M059J (cell line): ENCODE measurements at regions not wholly inside any gene's neighbourhood (a gene's known extent, or its start where the extent isn't known, plus 50 kb on each side); places are given as distances from the start of the nearest gene placed in this dataset.

Experiments used
- DNase-seq: peaks from one replicate; pipeline ENCODE4 v3.0.0-alpha.2; 2012; ENCODE audit warnings: low read depth

DNA sequence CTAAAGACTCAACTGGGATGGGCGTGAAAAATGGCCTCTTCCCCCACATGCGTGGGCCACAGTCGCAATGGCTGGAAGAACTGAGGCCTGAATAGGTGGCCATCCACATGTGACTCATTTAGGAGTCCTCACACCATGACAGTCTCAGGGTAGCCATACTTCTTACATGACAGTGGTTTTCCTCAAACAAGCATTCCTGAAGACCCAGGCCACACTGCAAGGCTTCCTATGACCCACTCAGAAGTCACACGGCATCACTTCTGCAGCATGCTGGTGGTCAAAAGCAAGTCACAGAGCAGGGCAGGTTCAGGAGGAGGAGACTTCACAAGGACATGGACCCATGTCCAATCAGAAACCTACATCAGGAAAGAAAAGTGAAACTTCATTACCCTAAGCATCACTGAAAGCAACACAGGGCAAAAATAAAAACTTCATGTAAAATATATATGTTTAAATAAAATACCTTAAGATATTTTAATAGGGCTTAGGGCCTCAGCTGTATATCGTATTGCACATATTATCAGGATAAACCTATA, 257.1 kb downstream of the OPA1 start:
- no peak for DNase-seq

DNA sequence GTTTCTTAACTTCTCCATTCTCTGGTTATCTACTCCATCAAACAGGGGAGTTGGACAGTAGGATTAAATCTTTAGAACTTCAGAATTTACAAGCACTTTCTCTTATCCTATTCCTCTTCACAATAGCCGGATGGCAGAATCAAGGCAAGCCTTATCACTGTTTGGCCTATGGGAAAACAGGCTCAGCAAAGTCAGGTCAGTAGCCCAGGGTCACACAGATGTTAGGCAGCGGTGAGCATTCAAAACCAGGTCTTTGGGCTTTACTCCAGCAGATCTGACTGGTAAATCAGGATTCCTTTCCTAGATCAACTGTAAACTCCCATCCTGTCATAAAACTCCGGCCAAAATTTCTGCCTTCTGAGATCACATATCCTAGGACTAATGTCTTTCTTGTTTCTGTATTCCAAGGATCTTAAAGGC, 258.4 kb downstream of the OPA1 start:
- DNase-seq: no peak

GRCh38 chr3:193851941-193852674, 259.1 kb downstream of the OPA1 start:
- no peak for DNase-seq

GRCh38 chr3:193852901-193853300, 259.9 kb downstream of the OPA1 start:
- no peak for DNase-seq

DNA sequence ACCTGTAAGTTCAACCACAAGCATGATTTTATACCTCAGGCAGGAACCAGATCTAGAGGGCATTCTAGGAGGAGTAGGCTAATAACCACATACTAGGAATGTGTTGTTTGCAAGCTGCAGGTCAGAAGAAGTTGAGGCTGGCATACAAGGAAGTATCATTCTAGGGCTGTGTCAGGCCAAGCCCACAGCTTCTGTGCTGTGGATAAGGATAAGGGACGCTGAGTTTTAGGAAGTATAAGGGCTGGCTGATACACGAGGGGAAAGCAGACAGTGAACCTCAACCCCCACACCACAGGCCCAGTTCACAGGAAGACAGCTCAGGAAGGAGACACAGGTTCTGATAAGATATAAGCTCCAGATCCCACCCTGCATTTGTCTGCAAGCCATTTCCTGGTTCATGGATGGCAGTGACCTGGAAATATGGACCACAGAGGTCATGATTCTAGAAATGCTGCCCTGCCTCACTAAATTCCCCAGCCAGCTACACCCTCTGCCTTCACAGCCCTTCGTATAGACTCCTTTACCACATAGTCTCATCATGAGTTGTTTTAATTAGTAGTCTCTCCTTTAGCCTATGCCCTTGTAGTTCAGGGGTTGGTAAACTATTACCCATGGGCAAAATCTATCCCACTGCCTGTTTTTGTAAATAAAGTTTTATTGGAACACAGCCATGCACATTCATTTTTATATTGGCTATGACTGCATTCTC, 260.7 kb downstream of the OPA1 start:
- no peak for DNase-seq

- DNase-seq: peak; percentile 86
Observed at GRCh38 chr3:193857996-193858395, 265.0 kb downstream of the OPA1 start.

DNA sequence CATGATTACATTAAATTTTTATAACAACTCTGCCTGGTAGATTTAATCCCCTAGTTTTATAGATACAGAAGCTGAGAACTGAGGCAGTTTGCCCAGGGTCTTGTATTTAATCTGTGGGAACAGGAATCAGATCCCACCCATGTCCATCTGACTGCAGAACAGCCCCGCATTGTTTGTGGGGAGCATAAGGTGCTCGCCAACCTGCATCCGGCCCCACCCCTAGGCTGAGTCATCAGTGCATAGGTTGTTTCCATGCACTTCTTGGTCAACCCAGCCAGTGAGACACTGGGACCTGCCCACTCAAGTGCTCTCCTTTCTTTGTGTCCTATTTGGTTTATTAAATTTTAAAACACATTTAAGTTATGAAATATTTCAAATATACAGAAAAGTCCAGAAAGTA, 266.2 kb downstream of the OPA1 start:
- no peak for DNase-seq

DNA sequence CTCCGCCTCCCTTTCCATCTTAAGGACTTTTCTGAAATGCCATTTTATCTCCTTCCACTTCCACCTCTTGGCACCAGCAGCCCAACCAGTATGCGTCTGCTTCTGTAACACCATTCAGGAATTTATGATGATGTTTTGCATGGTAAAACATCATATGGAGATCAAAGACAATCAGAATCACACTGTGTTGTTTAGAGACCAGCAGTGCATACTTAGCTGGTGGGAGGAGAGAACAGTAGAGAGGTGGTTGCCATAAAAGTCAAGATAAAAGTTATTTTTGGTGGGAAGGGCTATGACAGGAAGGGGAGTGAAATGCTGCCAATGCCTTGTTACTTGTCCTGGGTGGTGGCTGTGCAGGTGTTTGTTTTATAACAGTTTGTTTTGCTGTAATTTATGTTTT, 268.0 kb downstream of the OPA1 start:
- no peak for DNase-seq

DNA sequence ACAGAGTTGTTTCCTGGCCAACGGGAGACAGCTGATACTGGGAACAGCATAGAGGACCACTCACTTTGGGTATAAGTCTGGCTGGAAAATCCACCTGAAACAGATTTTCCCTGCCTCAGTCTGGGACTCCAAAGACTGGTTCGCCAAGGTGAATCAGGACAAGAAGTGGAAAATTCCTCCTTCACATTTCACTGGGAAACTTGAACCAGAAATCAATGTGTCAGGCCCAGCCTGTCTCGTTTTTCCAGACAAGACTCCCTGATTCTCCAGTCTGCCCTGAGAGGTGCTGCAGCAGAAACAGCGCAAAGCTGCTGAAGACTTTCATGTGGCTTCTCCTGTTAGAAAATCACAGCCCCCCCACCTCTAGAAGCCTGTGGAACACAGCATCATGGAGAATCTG, 269.8 kb downstream of the OPA1 start:
- DNase-seq: no peak

DNA sequence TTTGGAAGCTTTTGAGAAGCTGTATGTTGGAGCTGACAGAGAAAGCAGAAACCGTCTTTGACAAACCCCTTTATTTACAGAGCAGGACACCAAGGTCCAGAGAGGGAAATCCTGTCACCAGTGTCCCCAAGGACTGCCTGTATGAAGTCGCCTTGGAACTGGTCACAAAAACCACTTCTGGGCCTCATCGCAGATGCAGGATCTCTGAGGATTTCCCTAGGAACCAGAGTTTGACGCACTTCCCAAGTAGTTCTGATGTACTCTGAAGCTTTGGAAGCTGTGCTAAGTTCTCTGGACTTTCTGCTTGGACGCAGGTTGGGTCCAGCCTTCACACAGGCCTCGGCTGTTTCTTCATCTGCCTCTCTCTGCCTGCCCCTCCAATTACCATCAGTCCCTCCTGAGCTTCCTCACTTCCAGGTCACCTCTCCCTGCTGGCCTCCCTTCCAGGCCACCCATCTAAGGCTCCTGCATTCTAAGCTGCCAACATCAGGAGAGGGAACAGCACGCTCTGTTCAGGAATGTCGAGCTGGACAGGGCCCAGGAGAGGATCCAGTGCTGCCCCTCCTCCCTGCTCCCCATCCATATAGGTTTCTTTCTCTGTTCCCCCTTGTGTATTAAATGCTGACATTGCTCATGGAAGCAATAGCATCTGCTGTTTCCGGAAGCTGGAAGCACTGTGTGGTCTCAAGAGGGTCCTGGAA, 270.8 kb downstream of the OPA1 start:
- DNase-seq: no peak

GRCh38 chr3:193865339-193865738, 270.6 kb upstream of the HES1 start:
- no peak for DNase-seq

GRCh38 chr3:193865896-193866480, 270.0 kb upstream of the HES1 start:
- peak; percentile 61 for DNase-seq

DNA sequence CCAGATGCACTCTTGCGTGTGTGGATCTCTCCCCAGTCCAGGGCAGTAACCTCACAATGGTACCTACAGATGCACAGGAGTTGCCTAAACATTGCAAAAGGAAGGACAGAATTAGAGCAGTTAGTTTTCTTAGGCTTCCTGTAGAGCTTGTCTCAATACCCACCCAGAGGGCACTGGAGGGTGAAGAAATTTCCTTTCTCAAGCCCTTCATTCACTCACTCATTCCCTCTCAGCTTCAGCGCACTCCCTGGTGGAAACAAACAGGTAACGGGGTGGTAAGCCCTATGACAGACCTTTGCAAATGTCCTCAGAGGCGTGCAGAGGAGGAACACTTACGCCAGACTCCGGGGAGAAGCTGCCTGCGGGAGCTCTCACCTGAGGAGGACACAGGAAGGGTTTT, 267.4 kb upstream of the HES1 start:
- no peak for DNase-seq

GRCh38 chr3:193869221-193870201, 266.4 kb upstream of the HES1 start:
- peak; percentile 82 for DNase-seq

DNA sequence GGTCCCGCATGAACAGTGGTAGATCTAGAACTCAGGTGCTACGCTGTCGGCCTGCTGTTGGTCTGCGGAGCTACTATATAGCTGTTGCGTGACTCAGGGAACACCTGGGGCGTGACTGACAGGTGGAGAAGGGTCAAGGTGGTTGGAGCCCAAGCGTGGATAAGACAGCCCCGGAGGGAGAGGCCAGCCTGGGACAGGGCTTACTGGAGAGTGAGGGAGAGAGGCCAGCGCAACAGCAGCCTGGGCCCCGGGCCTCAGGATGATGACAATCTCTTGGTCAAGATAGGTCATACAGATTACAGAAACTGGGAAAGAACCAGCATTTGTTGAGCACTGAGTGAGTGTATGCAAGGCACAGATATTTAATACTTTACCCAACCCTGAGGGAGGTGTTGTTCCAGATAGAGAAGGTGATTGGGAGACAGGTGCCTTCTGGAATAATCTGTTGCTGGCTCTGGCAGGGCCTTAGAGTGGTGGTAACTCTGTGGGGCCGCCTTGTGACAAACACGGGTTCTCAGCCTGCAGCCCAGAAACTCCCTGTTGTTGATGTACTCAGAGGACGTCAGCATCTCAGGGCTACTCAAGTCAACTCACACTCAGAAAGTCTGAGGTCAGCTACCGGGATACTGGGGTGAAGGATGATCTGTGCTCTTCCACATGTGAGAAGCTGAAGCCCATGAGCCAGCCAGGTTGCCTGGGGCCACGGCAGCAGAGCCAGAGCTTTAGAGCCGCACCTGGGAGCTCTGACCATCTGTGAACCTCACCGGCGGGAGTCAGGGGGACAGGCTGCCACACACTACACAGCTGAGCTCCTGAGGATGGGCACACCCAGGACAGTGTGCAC, 265.4 kb upstream of the HES1 start:
- peak; percentile 45 for DNase-seq

- DNase-seq: no peak
Observed at GRCh38 chr3:193871220-193871485, 264.8 kb upstream of the HES1 start.

- DNase-seq: peak; percentile 99
Observed at GRCh38 chr3:193872265-193872753, 263.6 kb upstream of the HES1 start.

- no peak for DNase-seq
Observed at GRCh38 chr3:193873426-193874201, 262.3 kb upstream of the HES1 start.

DNA sequence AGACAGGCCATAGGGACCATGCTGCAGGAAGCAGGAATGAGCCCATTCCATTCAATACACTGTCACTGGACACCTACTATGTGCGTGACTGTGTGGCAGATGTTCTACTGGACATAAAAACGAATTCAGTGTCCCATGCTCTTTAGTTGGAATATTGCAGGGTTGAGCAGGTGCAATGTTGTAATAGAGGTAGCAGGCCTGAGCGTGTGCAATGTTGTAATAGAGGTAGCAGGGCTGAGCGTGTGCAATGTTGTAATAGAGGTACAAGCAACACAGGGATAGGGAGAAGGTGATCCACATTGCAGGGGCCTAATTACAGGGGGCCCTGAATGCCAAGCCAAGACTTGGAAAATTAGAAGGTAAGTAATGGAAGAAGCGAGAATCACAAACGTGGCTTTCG, 261.4 kb upstream of the HES1 start:
- DNase-seq: no peak
